HG03039 (cell line): ENCODE measurements at regions not wholly inside any gene's neighbourhood (a gene's known extent, or its start where the extent isn't known, plus 50 kb on each side); places are given as distances from the start of the nearest gene placed in this dataset.
"Not testable (repeated sequence)": the region's sequence is repeated elsewhere in the genome, so short reads cannot be mapped to it uniquely, and the experiment has no call there.

Experiments
- ATAC-seq: cut with Tn5 transposase; IDR thresholded peaks from one replicate; pipeline ENCODE4 v1.9.1; 2021; ENCODE audit warnings: mild to moderate bottlenecking, moderate library complexity; ENCODE audit not compliant: unreplicated experiment

DNA sequence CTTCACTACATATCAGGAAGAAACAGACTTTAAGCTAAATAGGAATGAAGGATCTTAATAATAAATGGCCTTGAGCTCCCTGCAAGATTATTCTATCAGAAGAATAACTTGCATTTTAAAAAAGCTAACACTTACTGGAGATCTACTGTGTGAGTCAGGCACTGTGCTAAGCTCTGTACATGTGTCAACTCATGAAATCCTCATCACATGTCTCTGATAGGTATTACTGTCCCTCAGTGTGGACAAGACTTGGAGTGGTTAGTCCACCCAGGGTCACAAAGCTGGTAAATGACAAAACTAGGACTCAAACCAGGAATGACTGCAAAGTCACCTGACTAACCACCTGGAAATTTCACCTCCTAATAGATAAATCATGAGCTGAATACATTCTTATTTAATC lies 57.1 kb upstream of the KCTD7 start:
- ATAC-seq = no peak

DNA sequence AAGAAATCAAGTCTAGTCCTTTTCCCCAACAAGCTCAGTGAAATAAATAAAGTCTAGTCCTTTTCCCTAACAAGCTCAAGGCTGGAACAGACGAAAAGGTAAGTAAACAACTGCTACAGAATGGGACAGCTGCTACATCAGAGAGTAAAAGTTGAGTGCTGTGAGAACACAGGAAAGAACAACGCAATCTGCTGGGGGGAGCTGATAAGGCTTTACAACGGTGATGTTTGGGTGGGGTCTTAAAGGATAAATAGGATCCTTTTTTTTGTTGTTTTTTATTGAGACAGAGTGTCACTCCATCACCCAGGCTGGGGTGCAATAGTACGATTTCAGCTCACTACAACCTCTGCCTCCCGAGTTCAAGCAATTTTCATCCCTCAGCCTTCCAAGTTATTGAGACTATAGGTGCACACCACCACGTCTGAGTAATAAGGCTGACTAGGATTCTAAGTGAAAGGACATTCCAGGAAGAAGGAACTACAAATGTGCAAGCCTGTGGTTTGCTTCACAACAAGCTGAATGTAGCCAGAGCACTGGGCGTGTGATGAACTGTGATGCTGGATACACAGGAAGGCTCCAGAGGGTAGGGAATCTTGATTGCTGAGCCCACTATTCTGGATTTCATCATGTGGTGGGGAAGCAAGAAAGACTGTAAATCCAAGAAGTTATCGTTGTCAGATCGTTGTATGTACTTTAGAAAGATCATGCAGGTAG lies 54.7 kb upstream of the KCTD7 start:
- ATAC-seq = not testable (repeated sequence)

- not testable (repeated sequence) for ATAC-seq
Measured at GRCh38 chr7:66574768-66575167, 53.9 kb upstream of the KCTD7 start.

- ATAC-seq = no peak
Measured at GRCh38 chr7:66575398-66575797, 53.3 kb upstream of the KCTD7 start.

GRCh38 chr7:66576646-66577045 lies 52.0 kb upstream of the KCTD7 start:
- no peak for ATAC-seq
